Stimulated activated naive CD8-positive, alpha-beta T cell treated with anti-CD3 and anti-CD28 coated beads, Interleukin-15, Interleukin-2, amounts not matched to agents 100 U/mL and 50 U/mL, for 24 hours (primary cell): ENCODE measurements at regions not wholly inside any gene's neighbourhood (a gene's known extent, or its start where the extent isn't known, plus 50 kb on each side); places are given as distances from the start of the nearest gene placed in this dataset.

Experiments
- ATAC-seq: fragments of 150-1000 bp; cut with Tn5 transposase; one replicate; pipeline ENCODE4 v1.10.0; 2021
- DNase-seq: peaks from one replicate; pipeline ENCODE4 v3.0.0; 2021

- ATAC-seq (no peak), DNase-seq (no peak)
Observed at GRCh38 chr10:109202111-109202510, 721.2 kb downstream of the XPNPEP1 start.

GRCh38 chr10:109200646-109201045 lies 722.7 kb downstream of the XPNPEP1 start:
- DNase-seq: no peak
- ATAC-seq: no peak

- DNase-seq (no peak), ATAC-seq (no peak)
Observed at GRCh38 chr10:109191823-109192222, 731.5 kb downstream of the XPNPEP1 start.

GRCh38 chr10:109191341-109191740 lies 732.0 kb downstream of the XPNPEP1 start:
- ATAC-seq (no peak), DNase-seq (no peak)

GRCh38 chr10:109187677-109188076 lies 735.6 kb downstream of the XPNPEP1 start:
- ATAC-seq (no peak), DNase-seq (no peak)

- no peak for ATAC-seq
- no peak for DNase-seq
Observed at GRCh38 chr10:109183366-109183765, 739.9 kb downstream of the XPNPEP1 start.

- DNase-seq (no peak), ATAC-seq (no peak)
Observed at GRCh38 chr10:109178591-109178990, 744.7 kb downstream of the XPNPEP1 start.

- ATAC-seq (no peak), DNase-seq (no peak)
Observed at GRCh38 chr10:109174526-109174925, 748.8 kb downstream of the XPNPEP1 start.

- DNase-seq (no peak), ATAC-seq (no peak)
Observed at GRCh38 chr10:109173937-109174336, 749.4 kb downstream of the XPNPEP1 start.

- no peak for ATAC-seq
Observed at GRCh38 chr10:109173121-109173520, 750.2 kb downstream of the XPNPEP1 start.

GRCh38 chr10:109166935-109167334 lies 756.4 kb downstream of the XPNPEP1 start:
- no peak for DNase-seq
- no peak for ATAC-seq

More at GRCh38 chr10:109173121-109173520, 750.2 kb downstream of the XPNPEP1 start:
- DNase-seq: no peak

GRCh38 chr10:109159351-109159750 lies 764.0 kb downstream of the XPNPEP1 start:
- DNase-seq (no peak), ATAC-seq (no peak)

- DNase-seq (no peak), ATAC-seq (no peak)
Observed at GRCh38 chr10:109156396-109156795, 766.9 kb downstream of the XPNPEP1 start.

GRCh38 chr10:109149666-109150350 lies 773.5 kb downstream of the XPNPEP1 start:
- ATAC-seq (no peak), DNase-seq (no peak)

- DNase-seq (no peak), ATAC-seq (no peak)
Observed at GRCh38 chr10:109127363-109127762, 795.9 kb downstream of the XPNPEP1 start.

GRCh38 chr10:109126541-109126940 lies 796.8 kb downstream of the XPNPEP1 start:
- DNase-seq (no peak), ATAC-seq (no peak)

- DNase-seq (no peak), ATAC-seq (no peak)
Observed at GRCh38 chr10:109126016-109126415, 797.3 kb downstream of the XPNPEP1 start.

GRCh38 chr10:109115179-109115578 lies 808.1 kb downstream of the XPNPEP1 start:
- no peak for ATAC-seq
- no peak for DNase-seq

- DNase-seq: no peak
- no peak for ATAC-seq
Observed at GRCh38 chr10:109114579-109114978, 808.7 kb downstream of the XPNPEP1 start.

GRCh38 chr10:109106604-109107003 lies 816.7 kb downstream of the XPNPEP1 start:
- DNase-seq (no peak), ATAC-seq (no peak)

- DNase-seq (no peak), ATAC-seq (no peak)
Observed at GRCh38 chr10:109105725-109106124, 817.6 kb downstream of the XPNPEP1 start.

GRCh38 chr10:109104806-109105205 lies 818.5 kb downstream of the XPNPEP1 start:
- DNase-seq: no peak
- no peak for ATAC-seq

- no peak for ATAC-seq
- no peak for DNase-seq
Observed at GRCh38 chr10:109103278-109103677, 820.0 kb downstream of the XPNPEP1 start.

- DNase-seq (no peak), ATAC-seq (no peak)
Observed at GRCh38 chr10:109089779-109090178, 833.5 kb downstream of the XPNPEP1 start.

- no peak for ATAC-seq
Observed at GRCh38 chr10:109071539-109071938, 851.8 kb downstream of the XPNPEP1 start.

More at GRCh38 chr10:109071539-109071938, 851.8 kb downstream of the XPNPEP1 start:
- DNase-seq: no peak
